NCI-H69 (cell line): ENCODE measurements at regions not wholly inside any gene's neighbourhood (a gene's known extent, or its start where the extent isn't known, plus 50 kb on each side); places are given as distances from the start of the nearest gene placed in this dataset.
"Not testable (repeated sequence)": the region's sequence is repeated elsewhere in the genome, so short reads cannot be mapped to it uniquely, and the experiment has no call there.

ENCODE experiments used
- DNase-seq: peaks from one replicate; lab custom pipeline; 2025; lab: John Stamatoyannopoulos, UW

DNA sequence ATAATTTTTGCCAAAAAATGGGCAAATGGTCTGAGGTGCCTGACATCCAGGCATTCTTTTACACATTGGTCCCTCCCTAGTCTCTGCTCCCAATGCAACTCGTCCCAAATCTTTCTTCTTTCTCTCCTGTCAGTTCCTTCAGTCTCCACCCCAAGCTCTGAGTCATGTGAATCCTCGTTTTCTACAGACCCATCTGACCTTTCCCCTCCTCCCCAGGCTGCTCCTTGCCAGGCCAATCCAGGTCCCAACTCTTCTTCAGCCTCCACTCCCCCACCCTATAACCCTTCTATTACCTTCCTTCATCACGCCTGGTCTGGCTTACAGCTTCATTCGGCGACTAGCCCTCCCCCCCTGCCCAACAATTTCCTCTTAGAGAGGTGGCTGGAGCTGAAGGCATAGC is 55.3 kb downstream of the BBS10 start:
- DNase-seq: not testable (repeated sequence)

DNA sequence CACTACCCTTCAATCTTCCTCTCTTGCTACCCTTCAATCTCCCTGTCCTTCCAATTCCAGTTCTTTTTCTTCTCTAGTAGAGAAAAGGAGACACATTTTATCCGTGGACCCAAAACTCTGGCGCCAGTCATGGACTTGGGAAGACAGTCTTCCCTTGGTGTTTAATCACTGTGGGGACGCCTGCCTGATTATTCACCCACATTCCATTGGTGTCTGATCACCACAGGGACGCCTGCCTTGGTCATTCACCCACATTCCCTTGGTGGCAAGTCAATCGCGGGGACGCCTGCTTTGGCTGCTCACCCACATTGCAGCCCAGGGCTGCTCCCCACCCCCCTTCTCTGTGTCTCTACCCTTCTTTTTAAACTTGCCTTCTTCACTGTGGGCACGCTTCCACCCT is 55.9 kb downstream of the BBS10 start:
- DNase-seq: not testable (repeated sequence)

DNA sequence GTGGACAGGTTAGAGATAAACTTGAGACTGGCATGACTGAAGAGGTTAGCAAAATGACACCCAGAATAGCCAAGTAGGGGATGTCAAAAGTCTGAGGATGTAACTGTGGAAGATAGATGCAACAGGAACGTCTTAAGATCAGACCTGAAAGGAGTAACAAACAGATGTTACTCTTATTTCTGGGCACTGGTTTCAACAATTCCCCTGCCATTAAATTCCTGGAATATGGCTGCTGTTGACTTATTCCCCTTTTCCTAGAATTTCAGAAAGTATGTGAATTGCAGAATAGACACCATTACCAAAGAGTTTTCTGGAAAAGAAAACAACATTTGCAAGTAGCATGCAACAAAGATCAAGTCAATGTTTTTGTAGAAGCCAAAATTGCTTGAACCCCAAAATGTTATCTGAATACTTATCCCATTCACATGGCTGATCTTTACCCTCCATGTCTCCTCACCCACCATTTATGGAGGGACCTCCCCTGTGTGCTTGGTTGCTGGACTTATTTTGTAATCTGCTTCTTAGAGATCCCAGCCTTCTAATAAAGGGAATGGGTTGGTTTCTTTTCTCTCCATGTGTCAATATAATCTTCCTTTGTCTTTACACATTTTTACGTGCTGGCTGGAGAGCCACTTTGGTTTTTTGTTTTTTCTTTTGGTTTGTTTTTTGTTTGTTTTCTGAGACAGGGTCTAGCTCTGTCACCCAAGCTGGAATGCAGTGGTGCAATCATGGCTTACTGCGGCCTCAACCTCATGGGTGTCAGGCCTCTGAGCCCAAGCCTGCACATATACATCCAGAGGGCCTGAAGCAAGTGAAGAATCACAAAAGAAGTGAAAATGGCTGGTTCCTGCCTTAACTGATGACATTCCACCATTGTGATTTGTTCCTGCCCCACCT is 57.0 kb downstream of the BBS10 start:
- DNase-seq: no peak

DNA sequence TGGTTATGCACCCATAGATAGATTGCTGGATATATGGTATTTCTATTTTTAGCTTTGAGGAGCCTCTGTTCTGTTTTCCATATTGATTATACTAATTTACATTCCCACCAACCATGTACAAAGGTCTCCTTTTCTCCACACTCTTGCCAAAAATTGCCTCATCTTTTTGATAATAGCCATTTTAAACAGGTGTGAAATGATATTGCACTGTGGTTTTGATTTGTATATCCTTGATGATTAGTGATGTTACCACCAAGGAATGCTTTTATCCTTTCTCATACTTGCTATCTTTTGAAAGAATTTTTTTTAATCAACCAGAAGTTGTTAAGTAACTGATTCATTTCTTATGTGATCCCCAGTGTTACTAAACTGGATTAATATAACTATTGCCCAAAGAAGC is 60.0 kb downstream of the BBS10 start:
- DNase-seq: no peak

DNA sequence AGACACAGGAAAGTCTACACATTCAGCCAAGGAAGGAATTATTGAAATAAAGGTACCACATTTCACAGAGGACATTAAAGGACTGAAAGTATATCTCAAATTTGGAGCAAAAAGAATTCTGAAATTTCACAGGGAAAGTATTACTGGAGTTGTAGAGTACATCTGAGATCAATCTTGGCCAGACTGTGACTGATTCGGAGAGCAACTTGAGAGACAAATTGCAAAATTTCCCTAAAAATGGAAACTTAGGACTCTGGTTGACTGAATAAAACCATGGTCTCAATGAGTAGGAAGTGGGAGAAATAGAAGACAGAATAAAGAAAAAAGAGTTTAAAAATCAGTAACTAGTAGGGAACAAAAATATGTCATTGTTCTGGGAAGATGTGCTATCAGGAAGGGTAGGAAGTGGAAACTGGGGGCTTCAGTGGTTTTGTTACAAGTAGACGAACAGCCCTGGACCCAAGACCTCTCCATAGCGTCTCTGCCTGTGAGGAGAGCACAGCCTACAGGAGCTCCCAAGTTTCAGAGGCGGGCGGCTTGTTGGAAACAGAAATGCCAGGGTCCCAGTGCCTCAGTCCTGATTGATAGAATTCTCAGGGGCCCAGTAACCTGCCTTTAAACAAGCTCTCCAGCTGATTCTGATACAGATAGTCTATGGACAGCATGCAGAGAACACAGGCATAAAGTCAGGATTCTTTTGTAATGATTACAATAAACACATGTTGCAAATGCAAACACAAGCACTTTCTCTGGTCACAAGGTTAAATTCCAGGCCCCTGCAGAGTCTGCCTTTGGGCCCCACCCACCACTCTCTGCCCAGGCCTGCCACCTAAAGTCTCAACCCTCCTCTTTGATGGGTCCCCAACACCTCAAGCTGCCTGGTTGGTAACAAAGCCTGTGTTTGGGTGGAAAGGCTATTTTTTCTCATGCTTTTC is 63.1 kb downstream of the BBS10 start:
- DNase-seq: no peak

DNA sequence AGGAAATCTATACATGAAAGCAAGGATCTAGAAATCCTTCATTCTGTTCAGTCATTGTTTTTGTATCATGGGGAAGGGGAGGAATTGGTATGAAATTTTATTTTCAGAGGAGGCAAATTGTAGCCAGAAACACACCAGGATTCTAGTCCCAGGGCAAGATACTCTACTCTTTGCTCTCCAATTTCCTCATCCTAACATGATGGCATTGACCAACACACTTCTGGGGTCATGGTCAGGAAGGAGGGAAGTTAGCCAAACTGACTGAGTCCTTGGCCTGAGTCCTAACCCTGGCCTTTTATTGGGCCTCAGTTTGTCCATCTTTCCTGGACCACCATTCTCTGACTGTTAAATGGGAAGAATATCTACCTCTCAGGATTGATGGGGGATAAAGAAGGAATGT is 65.5 kb downstream of the BBS10 start:
- DNase-seq: no peak

- no peak for DNase-seq
Measured at GRCh38 chr12:76277480-76277879, 70.7 kb downstream of the BBS10 start.

- DNase-seq: no peak
Measured at GRCh38 chr12:76276499-76277151, 71.6 kb downstream of the BBS10 start.

DNA sequence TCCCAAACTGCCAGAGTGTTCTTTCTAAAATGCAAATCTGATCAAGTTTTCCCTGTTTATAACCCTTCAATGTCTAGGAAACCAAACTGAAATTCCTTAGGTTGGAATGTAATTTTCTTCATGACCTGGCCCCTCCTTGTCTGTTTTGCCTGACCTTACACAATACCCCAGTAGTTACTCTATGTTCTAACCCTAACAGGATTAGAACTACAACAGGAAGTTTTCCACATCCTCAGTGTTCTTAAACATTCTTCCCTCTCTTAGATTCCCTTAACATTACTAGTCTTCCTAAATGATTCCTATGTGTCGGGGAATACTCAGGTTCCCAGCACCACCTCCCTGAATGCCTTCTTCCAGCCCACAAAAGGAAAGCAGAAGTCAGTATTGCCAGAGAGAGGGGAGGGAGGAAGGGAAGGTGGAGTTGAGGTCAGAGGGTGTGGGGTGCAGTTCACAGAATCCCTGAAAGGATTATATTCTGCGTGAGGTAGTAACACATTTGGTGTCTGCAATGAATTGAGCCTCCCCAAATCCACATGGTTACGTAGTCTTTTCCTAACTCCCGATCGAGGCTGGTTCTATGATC is 72.6 kb downstream of the BBS10 start:
- DNase-seq: no peak

- no peak for DNase-seq
Measured at GRCh38 chr12:76274420-76275083, 73.7 kb downstream of the BBS10 start.

DNA sequence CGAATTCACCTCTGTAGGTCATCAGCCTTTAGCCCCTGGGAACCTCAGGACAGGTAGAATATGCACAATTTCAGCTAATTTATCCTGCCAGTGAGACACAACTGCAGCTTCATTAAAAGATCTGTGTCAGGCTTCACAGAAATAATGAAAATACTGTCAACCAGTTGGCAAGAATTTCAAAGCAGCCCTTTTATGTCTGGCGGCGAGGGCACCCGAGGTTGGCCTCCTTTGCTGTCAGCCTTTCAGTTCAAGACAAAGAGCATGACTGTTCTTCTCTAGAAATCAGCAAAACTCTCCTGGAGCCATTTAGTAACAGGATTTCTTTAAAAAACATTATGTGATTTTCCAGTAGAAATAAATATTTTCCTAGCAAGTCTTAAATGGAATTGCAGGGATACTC is 75.9 kb downstream of the BBS10 start:
- no peak for DNase-seq

DNA sequence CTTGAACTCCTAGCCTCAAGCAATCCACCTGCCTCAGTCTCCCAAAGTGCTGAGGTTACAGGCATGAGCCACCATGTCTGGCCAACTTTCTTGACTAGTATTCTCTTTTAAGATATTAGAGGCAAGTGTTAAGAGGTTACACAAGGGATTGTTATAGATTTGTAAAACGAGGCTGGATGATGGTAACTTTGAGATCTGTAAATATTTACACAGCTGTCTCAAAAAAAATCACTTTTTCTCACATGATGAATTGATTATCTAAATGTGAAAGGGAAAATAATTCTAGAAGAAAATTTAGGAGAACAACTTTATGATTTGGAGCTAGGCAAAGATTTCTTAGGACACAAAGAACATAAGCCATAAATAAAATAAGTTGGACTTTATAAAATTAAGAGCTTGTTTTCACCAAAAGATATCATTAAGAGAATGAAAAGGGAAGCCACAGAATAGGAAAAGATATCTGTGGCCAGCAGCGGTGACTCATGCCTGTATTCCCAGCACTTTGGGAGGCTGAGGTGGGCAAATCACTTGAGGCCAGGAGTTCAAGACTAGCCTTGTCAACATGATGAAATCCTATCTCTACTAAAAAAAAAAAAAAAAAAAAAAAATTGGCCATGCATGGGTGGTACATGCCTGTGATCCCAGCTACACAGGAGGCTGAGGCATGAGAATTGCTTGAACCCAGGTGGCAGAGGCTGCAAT is 77.4 kb downstream of the BBS10 start:
- no peak for DNase-seq

- no peak for DNase-seq
Measured at GRCh38 chr12:76268267-76268666, 79.9 kb downstream of the BBS10 start.

GRCh38 chr12:76266797-76267196 is 81.4 kb downstream of the BBS10 start:
- DNase-seq: no peak

- DNase-seq: no peak
Measured at GRCh38 chr12:76265424-76266180, 82.6 kb downstream of the BBS10 start.

- DNase-seq: no peak
Measured at GRCh38 chr12:76264611-76265012, 83.6 kb downstream of the BBS10 start.

GRCh38 chr12:76263696-76264095 is 84.5 kb downstream of the BBS10 start:
- DNase-seq: no peak

DNA sequence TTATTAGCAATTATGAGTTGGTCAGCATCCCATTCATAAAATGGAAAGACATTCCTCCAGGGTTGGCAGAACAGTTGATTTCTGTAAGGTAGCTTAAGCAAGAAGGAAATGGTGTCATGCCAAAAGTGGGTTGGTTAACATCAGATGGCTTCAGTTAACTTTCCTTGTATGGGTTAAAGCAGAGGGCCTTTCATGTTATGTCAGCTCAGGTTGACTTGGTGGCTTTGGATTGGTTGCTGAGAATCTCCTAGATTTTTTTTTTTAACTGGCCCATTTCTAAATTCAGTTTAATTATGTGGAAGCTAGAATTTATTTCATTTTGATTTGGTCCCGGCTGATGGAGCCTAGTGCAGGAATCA is 87.8 kb downstream of the BBS10 start:
- no peak for DNase-seq

GRCh38 chr12:76259660-76260389 is 88.4 kb downstream of the BBS10 start:
- no peak for DNase-seq
